WTC11 (cell line): ENCODE measurements at regions not wholly inside any gene's neighbourhood (a gene's known extent, or its start where the extent isn't known, plus 50 kb on each side); places are given as distances from the start of the nearest gene placed in this dataset.

Experiments used
- CREM ChIP-seq: sonication (generic); formaldehyde crosslinking; IDR thresholded peaks from 2 replicates; pipeline ENCODE4 v1.8.1; 2022; ENCODE audit warnings: mild to moderate bottlenecking, missing genetic modification reagents, moderate library complexity
- ESRRA ChIP-seq: sonication (generic); formaldehyde crosslinking; IDR thresholded peaks from 2 replicates; pipeline ENCODE4 v1.8.1; 2022; ENCODE audit warnings: mild to moderate bottlenecking, missing genetic modification reagents, borderline replicate concordance
- FOXK1 ChIP-seq: sonication (generic); formaldehyde crosslinking; IDR thresholded peaks from 2 replicates; pipeline ENCODE4 v1.8.0; 2022; ENCODE audit warnings: mild to moderate bottlenecking, moderate library complexity, missing genetic modification reagents
- GABPB1 ChIP-seq: sonication (generic); formaldehyde crosslinking; IDR thresholded peaks from 2 replicates; pipeline ENCODE4 v1.8.1; 2023; ENCODE audit warnings: mild to moderate bottlenecking, missing genetic modification reagents
- JUN ChIP-seq: sonication (generic); formaldehyde crosslinking; IDR thresholded peaks from 2 replicates; pipeline ENCODE4 v1.8.0; 2023; ENCODE audit warnings: mild to moderate bottlenecking, missing genetic modification reagents
- MYBL2 ChIP-seq: sonication (generic); formaldehyde crosslinking; IDR thresholded peaks from 2 replicates; pipeline ENCODE4 v1.8.1; 2023; ENCODE audit warnings: mild to moderate bottlenecking, moderate library complexity, missing genetic modification reagents
- ZBTB21 ChIP-seq: sonication (generic); formaldehyde crosslinking; IDR thresholded peaks from 2 replicates; pipeline ENCODE4 v1.8.1; 2023; ENCODE audit warnings: mild to moderate bottlenecking, missing genetic modification reagents, borderline replicate concordance
- TF ChIP-seq, protein P1 (sequence below): sonication (generic); formaldehyde crosslinking; IDR thresholded peaks from 2 replicates; pipeline ENCODE4 v1.8.1; 2022; ENCODE audit warnings: missing genetic modification reagents, borderline replicate concordance
- TF ChIP-seq, protein P2 (sequence below): fragments of 200-600 bp; IDR thresholded peaks from 2 replicates; pipeline ENCODE4 v1.8.0; 2022; ENCODE audit warnings: antibody characterized with exemption
- TF ChIP-seq, protein P3 (sequence below): sonication (generic); formaldehyde crosslinking; IDR thresholded peaks from 2 replicates; pipeline ENCODE4 v1.8.0; 2022; ENCODE audit warnings: mild to moderate bottlenecking, missing genetic modification reagents
- TF ChIP-seq, protein P4 (sequence below): sonication (generic); formaldehyde crosslinking; IDR thresholded peaks from 2 replicates; pipeline ENCODE4 v1.8.0; 2022; ENCODE audit warnings: missing genetic modification reagents
- TF ChIP-seq, protein P5 (sequence below): sonication (generic); formaldehyde crosslinking; IDR thresholded peaks from 2 replicates; pipeline ENCODE4 v1.8.1; 2022; ENCODE audit warnings: low read depth, missing genetic modification reagents, borderline replicate concordance
- TF ChIP-seq, protein P6 (sequence below): sonication (generic); formaldehyde crosslinking; IDR thresholded peaks from 2 replicates; pipeline ENCODE4 v1.8.1; 2023; ENCODE audit warnings: mild to moderate bottlenecking, missing genetic modification reagents, moderate library complexity
- TF ChIP-seq, protein P7 (sequence below): sonication (generic); formaldehyde crosslinking; IDR thresholded peaks from 2 replicates; pipeline ENCODE4 v1.8.0; 2022; ENCODE audit warnings: mild to moderate bottlenecking, missing genetic modification reagents

GRCh38 chr1:25120281-25120680 is 112.0 kb downstream of the SYF2 start:
- no peak for TF ChIP-seq GABPB1
- TF ChIP-seq, protein P1, sequence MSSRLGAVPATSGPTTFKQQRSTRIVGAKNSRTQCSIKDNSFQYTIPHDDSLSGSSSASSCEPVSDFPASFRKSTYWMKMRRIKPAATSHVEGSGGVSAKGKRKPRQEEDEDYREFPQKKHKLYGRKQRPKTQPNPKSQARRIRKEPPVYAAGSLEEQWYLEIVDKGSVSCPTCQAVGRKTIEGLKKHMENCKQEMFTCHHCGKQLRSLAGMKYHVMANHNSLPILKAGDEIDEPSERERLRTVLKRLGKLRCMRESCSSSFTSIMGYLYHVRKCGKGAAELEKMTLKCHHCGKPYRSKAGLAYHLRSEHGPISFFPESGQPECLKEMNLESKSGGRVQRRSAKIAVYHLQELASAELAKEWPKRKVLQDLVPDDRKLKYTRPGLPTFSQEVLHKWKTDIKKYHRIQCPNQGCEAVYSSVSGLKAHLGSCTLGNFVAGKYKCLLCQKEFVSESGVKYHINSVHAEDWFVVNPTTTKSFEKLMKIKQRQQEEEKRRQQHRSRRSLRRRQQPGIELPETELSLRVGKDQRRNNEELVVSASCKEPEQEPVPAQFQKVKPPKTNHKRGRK (CRISPR knock-in tag): no peak
- TF ChIP-seq, protein P2, sequence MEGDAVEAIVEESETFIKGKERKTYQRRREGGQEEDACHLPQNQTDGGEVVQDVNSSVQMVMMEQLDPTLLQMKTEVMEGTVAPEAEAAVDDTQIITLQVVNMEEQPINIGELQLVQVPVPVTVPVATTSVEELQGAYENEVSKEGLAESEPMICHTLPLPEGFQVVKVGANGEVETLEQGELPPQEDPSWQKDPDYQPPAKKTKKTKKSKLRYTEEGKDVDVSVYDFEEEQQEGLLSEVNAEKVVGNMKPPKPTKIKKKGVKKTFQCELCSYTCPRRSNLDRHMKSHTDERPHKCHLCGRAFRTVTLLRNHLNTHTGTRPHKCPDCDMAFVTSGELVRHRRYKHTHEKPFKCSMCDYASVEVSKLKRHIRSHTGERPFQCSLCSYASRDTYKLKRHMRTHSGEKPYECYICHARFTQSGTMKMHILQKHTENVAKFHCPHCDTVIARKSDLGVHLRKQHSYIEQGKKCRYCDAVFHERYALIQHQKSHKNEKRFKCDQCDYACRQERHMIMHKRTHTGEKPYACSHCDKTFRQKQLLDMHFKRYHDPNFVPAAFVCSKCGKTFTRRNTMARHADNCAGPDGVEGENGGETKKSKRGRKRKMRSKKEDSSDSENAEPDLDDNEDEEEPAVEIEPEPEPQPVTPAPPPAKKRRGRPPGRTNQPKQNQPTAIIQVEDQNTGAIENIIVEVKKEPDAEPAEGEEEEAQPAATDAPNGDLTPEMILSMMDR: no peak
- TF ChIP-seq, protein P3, sequence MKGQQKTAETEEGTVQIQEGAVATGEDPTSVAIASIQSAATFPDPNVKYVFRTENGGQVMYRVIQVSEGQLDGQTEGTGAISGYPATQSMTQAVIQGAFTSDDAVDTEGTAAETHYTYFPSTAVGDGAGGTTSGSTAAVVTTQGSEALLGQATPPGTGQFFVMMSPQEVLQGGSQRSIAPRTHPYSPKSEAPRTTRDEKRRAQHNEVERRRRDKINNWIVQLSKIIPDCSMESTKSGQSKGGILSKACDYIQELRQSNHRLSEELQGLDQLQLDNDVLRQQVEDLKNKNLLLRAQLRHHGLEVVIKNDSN (CRISPR knock-in tag): no peak
- TF ChIP-seq ESRRA: no peak
- no peak for TF ChIP-seq ZBTB21 (CRISPR knock-in tag)
- TF ChIP-seq JUN (CRISPR knock-in tag): no peak
- no peak for TF ChIP-seq FOXK1 (CRISPR knock-in tag)
- TF ChIP-seq, protein P4, sequence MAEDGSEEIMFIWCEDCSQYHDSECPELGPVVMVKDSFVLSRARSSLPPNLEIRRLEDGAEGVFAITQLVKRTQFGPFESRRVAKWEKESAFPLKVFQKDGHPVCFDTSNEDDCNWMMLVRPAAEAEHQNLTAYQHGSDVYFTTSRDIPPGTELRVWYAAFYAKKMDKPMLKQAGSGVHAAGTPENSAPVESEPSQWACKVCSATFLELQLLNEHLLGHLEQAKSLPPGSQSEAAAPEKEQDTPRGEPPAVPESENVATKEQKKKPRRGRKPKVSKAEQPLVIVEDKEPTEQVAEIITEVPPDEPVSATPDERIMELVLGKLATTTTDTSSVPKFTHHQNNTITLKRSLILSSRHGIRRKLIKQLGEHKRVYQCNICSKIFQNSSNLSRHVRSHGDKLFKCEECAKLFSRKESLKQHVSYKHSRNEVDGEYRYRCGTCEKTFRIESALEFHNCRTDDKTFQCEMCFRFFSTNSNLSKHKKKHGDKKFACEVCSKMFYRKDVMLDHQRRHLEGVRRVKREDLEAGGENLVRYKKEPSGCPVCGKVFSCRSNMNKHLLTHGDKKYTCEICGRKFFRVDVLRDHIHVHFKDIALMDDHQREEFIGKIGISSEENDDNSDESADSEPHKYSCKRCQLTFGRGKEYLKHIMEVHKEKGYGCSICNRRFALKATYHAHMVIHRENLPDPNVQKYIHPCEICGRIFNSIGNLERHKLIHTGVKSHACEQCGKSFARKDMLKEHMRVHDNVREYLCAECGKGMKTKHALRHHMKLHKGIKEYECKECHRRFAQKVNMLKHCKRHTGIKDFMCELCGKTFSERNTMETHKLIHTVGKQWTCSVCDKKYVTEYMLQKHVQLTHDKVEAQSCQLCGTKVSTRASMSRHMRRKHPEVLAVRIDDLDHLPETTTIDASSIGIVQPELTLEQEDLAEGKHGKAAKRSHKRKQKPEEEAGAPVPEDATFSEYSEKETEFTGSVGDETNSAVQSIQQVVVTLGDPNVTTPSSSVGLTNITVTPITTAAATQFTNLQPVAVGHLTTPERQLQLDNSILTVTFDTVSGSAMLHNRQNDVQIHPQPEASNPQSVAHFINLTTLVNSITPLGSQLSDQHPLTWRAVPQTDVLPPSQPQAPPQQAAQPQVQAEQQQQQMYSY (CRISPR knock-in tag): no peak
- TF ChIP-seq MYBL2 (CRISPR knock-in tag): no peak
- no peak for TF ChIP-seq CREM (CRISPR knock-in tag)
- TF ChIP-seq, protein P5, sequence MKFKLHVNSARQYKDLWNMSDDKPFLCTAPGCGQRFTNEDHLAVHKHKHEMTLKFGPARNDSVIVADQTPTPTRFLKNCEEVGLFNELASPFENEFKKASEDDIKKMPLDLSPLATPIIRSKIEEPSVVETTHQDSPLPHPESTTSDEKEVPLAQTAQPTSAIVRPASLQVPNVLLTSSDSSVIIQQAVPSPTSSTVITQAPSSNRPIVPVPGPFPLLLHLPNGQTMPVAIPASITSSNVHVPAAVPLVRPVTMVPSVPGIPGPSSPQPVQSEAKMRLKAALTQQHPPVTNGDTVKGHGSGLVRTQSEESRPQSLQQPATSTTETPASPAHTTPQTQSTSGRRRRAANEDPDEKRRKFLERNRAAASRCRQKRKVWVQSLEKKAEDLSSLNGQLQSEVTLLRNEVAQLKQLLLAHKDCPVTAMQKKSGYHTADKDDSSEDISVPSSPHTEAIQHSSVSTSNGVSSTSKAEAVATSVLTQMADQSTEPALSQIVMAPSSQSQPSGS (CRISPR knock-in tag): no peak
- TF ChIP-seq, protein P6, sequence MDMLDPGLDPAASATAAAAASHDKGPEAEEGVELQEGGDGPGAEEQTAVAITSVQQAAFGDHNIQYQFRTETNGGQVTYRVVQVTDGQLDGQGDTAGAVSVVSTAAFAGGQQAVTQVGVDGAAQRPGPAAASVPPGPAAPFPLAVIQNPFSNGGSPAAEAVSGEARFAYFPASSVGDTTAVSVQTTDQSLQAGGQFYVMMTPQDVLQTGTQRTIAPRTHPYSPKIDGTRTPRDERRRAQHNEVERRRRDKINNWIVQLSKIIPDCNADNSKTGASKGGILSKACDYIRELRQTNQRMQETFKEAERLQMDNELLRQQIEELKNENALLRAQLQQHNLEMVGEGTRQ: no peak
- TF ChIP-seq, protein P7, sequence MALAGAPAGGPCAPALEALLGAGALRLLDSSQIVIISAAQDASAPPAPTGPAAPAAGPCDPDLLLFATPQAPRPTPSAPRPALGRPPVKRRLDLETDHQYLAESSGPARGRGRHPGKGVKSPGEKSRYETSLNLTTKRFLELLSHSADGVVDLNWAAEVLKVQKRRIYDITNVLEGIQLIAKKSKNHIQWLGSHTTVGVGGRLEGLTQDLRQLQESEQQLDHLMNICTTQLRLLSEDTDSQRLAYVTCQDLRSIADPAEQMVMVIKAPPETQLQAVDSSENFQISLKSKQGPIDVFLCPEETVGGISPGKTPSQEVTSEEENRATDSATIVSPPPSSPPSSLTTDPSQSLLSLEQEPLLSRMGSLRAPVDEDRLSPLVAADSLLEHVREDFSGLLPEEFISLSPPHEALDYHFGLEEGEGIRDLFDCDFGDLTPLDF (CRISPR knock-in tag): no peak
